Smooth muscle cell (in vitro differentiated cells): ENCODE measurements at regions not wholly inside any gene's neighbourhood (a gene's known extent, or its start where the extent isn't known, plus 50 kb on each side); places are given as distances from the start of the nearest gene placed in this dataset.

Experiments
- DNase-seq: peaks from one replicate; lab custom pipeline; 2025; ENCODE audit not compliant: unreplicated experiment; lab: John Stamatoyannopoulos, UW
- H2AFZ ChIP-seq: fragments of 200-600 bp; sonication (generic); 2 replicates; pipeline ENCODE4 v1.6.0; 2016; ENCODE audit warnings: antibody characterized with exemption, low read depth, mild to moderate bottlenecking
- H3F3A ChIP-seq: fragments of 200-600 bp; sonication (generic); 2 replicates; pipeline ENCODE4 v1.6.0; 2017; ENCODE audit warnings: antibody characterized with exemption, low read depth
- H3K27ac ChIP-seq: fragments of 200-600 bp; sonication (generic); 2 replicates; pipeline ENCODE4 v1.5.1; 2016; ENCODE audit warnings: low read depth, mild to moderate bottlenecking
- H3K27me3 ChIP-seq: fragments of 200-600 bp; sonication (generic); 2 replicates; pipeline ENCODE4 v1.6.1; 2016; ENCODE audit warnings: low read depth, mild to moderate bottlenecking
- H3K36me3 ChIP-seq: fragments of 200-600 bp; sonication (generic); 2 replicates; pipeline ENCODE4 v1.5.1; 2016; ENCODE audit warnings: low read depth
- H3K4me1 ChIP-seq: fragments of 200-600 bp; sonication (generic); 2 replicates; pipeline ENCODE4 v1.5.1; 2016; ENCODE audit warnings: low read depth
- H3K4me2 ChIP-seq: fragments of 200-600 bp; sonication (generic); 2 replicates; pipeline ENCODE4 v1.6.0; 2016; ENCODE audit warnings: mild to moderate bottlenecking
- H3K4me3 ChIP-seq: fragments of 200-600 bp; sonication (generic); 2 replicates; pipeline ENCODE4 v1.5.1; 2016; ENCODE audit warnings: mild to moderate bottlenecking
- H3K79me2 ChIP-seq: fragments of 200-600 bp; sonication (generic); 2 replicates; pipeline ENCODE4 v1.6.0; 2016; ENCODE audit warnings: low read depth, mild to moderate bottlenecking
- H3K9ac ChIP-seq: fragments of 200-600 bp; sonication (generic); 2 replicates; pipeline ENCODE4 v1.6.0; 2016; ENCODE audit warnings: low read depth
- H3K9me3 ChIP-seq: fragments of 200-600 bp; sonication (generic); replicated peaks from 2 replicates; pipeline ENCODE4 v1.5.1; 2016; ENCODE audit warnings: low read depth
- H4K20me1 ChIP-seq: fragments of 200-600 bp; sonication (generic); 2 replicates; pipeline ENCODE4 v1.6.0; 2016; ENCODE audit warnings: low read depth
- CTCF ChIP-seq: fragments of 200-600 bp; sonication (generic); IDR thresholded peaks from 2 replicates; pipeline ENCODE4 v1.5.1; 2017; ENCODE audit warnings: borderline replicate concordance, mild to moderate bottlenecking, antibody characterized with exemption; ENCODE audit not compliant: insufficient read depth, poor library complexity, severe bottlenecking
- WGBS: methylation state at CpG from one replicate; pipeline ENCODE4 v1.1.7; 2016; ENCODE audit warnings: low lambda C conversion rate; 5-methylcytosine and 5-hydroxymethylcytosine counted together

- Histone ChIP-seq H3K4me2 (no peak overlapping the region), H2AFZ (no peak overlapping the region), H3K4me1 (no peaks in the 10 kb centered on the region), H3K4me3 (no peak overlapping the region), H3K36me3 (no peaks in the 10 kb centered on the region), H3F3A (no peaks in the 10 kb centered on the region), H3K9me3 (no peaks in the 10 kb centered on the region), H3K27ac (no peak overlapping the region), H4K20me1 (no peaks in the 10 kb centered on the region), H3K9ac (no peak overlapping the region), H3K27me3 (no peaks in the 10 kb centered on the region), H3K79me2 (no peaks in the 10 kb centered on the region)
- no peak for TF ChIP-seq CTCF
- 82% methylated on average over 3 of the region's 3 CpGs for WGBS
- DNase-seq, result no peak
Measured at GRCh38 chr1:73475316-73475870, 722.6 kb downstream of the LRRIQ3 start.

- Histone ChIP-seq H3K27me3 (no peaks in the 10 kb centered on the region), H3K9ac (no peak overlapping the region), H3K79me2 (no peaks in the 10 kb centered on the region), H3F3A (no peaks in the 10 kb centered on the region), H3K4me3 (no peak overlapping the region), H3K36me3 (no peaks in the 10 kb centered on the region), H3K4me2 (no peak overlapping the region), H3K9me3 (no peaks in the 10 kb centered on the region), H3K27ac (no peak overlapping the region), H4K20me1 (no peaks in the 10 kb centered on the region), H3K4me1 (no peaks in the 10 kb centered on the region), H2AFZ (no peak overlapping the region)
- WGBS, result 91% methylated on average over 7 of the region's 7 CpGs
- TF ChIP-seq CTCF, result no peak
- DNase-seq, result no peak
Measured at GRCh38 chr1:73472810-73473209, 725.2 kb downstream of the LRRIQ3 start.

- Histone ChIP-seq H3K27ac (no peak overlapping the region), H3K79me2 (no peaks in the 10 kb centered on the region), H2AFZ (no peak overlapping the region), H4K20me1 (no peaks in the 10 kb centered on the region), H3K4me3 (no peak overlapping the region), H3F3A (no peaks in the 10 kb centered on the region), H3K4me2 (no peak overlapping the region), H3K9ac (no peak overlapping the region), H3K9me3 (no peaks in the 10 kb centered on the region), H3K27me3 (no peaks in the 10 kb centered on the region), H3K4me1 (no peaks in the 10 kb centered on the region), H3K36me3 (no peaks in the 10 kb centered on the region)
- no peak for DNase-seq
- no peak for TF ChIP-seq CTCF
Measured at GRCh38 chr1:73467731-73468130, 730.2 kb downstream of the LRRIQ3 start.

GRCh38 chr1:73463873-73464272 is 734.1 kb downstream of the LRRIQ3 start:
- Histone ChIP-seq H3K4me3 (no peak overlapping the region), H3K4me2 (no peak overlapping the region), H3K79me2 (no peaks in the 10 kb centered on the region), H4K20me1 (no peaks in the 10 kb centered on the region), H3K9ac (no peak overlapping the region), H3K4me1 (no peaks in the 10 kb centered on the region), H3K27me3 (no peaks in the 10 kb centered on the region), H2AFZ (no peak overlapping the region), H3K36me3 (no peaks in the 10 kb centered on the region), H3K9me3 (no peaks in the 10 kb centered on the region), H3K27ac (no peak overlapping the region), H3F3A (no peaks in the 10 kb centered on the region)
- DNase-seq, result no peak
- 77% methylated on average over 2 of the region's 2 CpGs for WGBS
- no peak for TF ChIP-seq CTCF
